HEK293 (cell line): ENCODE measurements at regions not wholly inside any gene's neighbourhood (a gene's known extent, or its start where the extent isn't known, plus 50 kb on each side); places are given as distances from the start of the nearest gene placed in this dataset.
A peak's percentile ranks its signal among the peaks of the same experiment; 100 is the strongest.

Experiments used
- CTCF ChIA-PET: fragments of 350-600 bp; formaldehyde crosslinking; extraction: SDS; loops from one replicate; lab custom pipeline; 2021; ENCODE audit warnings: antibody characterized with exemption; lab: Yijun Ruan, JAX
- POLR2A ChIA-PET: fragments of 300-600 bp; formaldehyde crosslinking; extraction: SDS; loops from one replicate; lab custom pipeline; 2020; ENCODE audit warnings: antibody characterized with exemption, inconsistent platforms; lab: Yijun Ruan, JAX
- H3K27ac ChIP-seq: fragments of 200-500 bp; sonication (Bioruptor generic); 2 replicates; pipeline ENCODE4 v1.5.1; 2014; ENCODE audit warnings: low read depth, low read length, control low read depth, inconsistent platforms; ENCODE audit errors: extremely low read depth
- H3K36me3 ChIP-seq, 2 experiments: fragments of 200-500 bp in 1 of 2; sonication (Bioruptor generic) in 1 of 2; 1 replicate in 1 of 2; 2 replicates in 1 of 2; pipeline ENCODE4 v1.5.1; 2014 to 2017; ENCODE audit warnings: inconsistent platforms in 2 of 2, low read length in 2 of 2; ENCODE audit not compliant: control insufficient read depth in 2 of 2, insufficient read depth in 1 of 2
- H3K4me1 ChIP-seq: fragments of 200-500 bp; sonication (Bioruptor generic); 2 replicates; pipeline ENCODE4 v1.5.1; 2014; ENCODE audit warnings: mild to moderate bottlenecking, low read length, inconsistent platforms; ENCODE audit not compliant: control insufficient read depth, insufficient read depth
- H3K4me3 ChIP-seq: 2 replicates; pipeline ENCODE4 v1.5.1; 2011; ENCODE audit warnings: low read depth, mild to moderate bottlenecking, control low read depth, low read length, moderate library complexity
- H3K9me3 ChIP-seq: fragments of 200-500 bp; sonication (Bioruptor generic); 2 replicates; pipeline ENCODE4 v1.5.1; 2014; ENCODE audit warnings: low read depth, low read length, inconsistent platforms; ENCODE audit not compliant: control insufficient read depth, insufficient read depth
- GFI1B ChIP-seq: fragments of 450-650 bp; formaldehyde crosslinking; IDR thresholded peaks from 2 replicates; pipeline ENCODE4 v1.5.1; 2016; ENCODE audit warnings: missing biosample characterization, missing genetic modification characterization
- HOXD13 ChIP-seq: sonication (generic); formaldehyde crosslinking; IDR thresholded peaks from 2 replicates; pipeline ENCODE4 v1.8.0; 2022; ENCODE audit warnings: missing genetic modification reagents, borderline replicate concordance
- KLF1 ChIP-seq: fragments of 450-650 bp; formaldehyde crosslinking; IDR thresholded peaks from 2 replicates; pipeline ENCODE4 v1.5.1; 2016; ENCODE audit warnings: missing biosample characterization, missing genetic modification characterization
- KLF16 ChIP-seq: fragments of 450-650 bp; formaldehyde crosslinking; IDR thresholded peaks from 2 replicates; pipeline ENCODE4 v1.5.1; 2017; ENCODE audit warnings: missing biosample characterization, missing genetic modification characterization
- REPIN1 ChIP-seq: fragments of 450-650 bp; formaldehyde crosslinking; IDR thresholded peaks from 2 replicates; pipeline ENCODE4 v1.5.1; 2017; ENCODE audit warnings: missing biosample characterization, missing genetic modification characterization, low read depth
- SALL2 ChIP-seq: fragments of 450-650 bp; formaldehyde crosslinking; IDR thresholded peaks from 2 replicates; pipeline ENCODE4 v1.5.0; 2017; ENCODE audit warnings: missing biosample characterization, mild to moderate bottlenecking, missing genetic modification characterization, borderline replicate concordance
- YY1 ChIP-seq: fragments of 450-650 bp; formaldehyde crosslinking; IDR thresholded peaks from 2 replicates; pipeline ENCODE4 v1.5.1; 2018; ENCODE audit warnings: missing biosample characterization, missing genetic modification characterization
- ZBTB21 ChIP-seq: fragments of 450-650 bp; formaldehyde crosslinking; IDR thresholded peaks from 2 replicates; pipeline ENCODE4 v1.5.1; 2017; ENCODE audit warnings: missing biosample characterization, missing genetic modification characterization
- ZFP3 ChIP-seq: fragments of 450-650 bp; formaldehyde crosslinking; IDR thresholded peaks from 2 replicates; pipeline ENCODE4 v1.5.1; 2016; ENCODE audit warnings: low read depth, missing biosample characterization, missing genetic modification characterization
- ZNF202 ChIP-seq: fragments of 450-650 bp; formaldehyde crosslinking; IDR thresholded peaks from 2 replicates; pipeline ENCODE4 v1.5.1; 2016; ENCODE audit warnings: missing biosample characterization, missing genetic modification characterization, borderline replicate concordance
- ZNF350 ChIP-seq: fragments of 450-650 bp; formaldehyde crosslinking; IDR thresholded peaks from 2 replicates; pipeline ENCODE4 v1.5.0; 2017; ENCODE audit warnings: missing biosample characterization, mild to moderate bottlenecking, missing genetic modification characterization
- ZNF423 ChIP-seq: fragments of 450-650 bp; formaldehyde crosslinking; IDR thresholded peaks from 2 replicates; pipeline ENCODE4 v1.5.1; 2016; ENCODE audit warnings: missing biosample characterization, missing genetic modification characterization
- ZNF555 ChIP-seq: fragments of 450-650 bp; formaldehyde crosslinking; conservative IDR thresholded peaks from 2 replicates; pipeline ENCODE4 v1.5.1; 2017; ENCODE audit warnings: missing biosample characterization, mild to moderate bottlenecking, missing genetic modification characterization, inconsistent platforms
- ZNF600 ChIP-seq: fragments of 450-650 bp; formaldehyde crosslinking; IDR thresholded peaks from 2 replicates; pipeline ENCODE4 v1.5.1; 2016; ENCODE audit warnings: missing biosample characterization, missing genetic modification characterization
- ZNF660 ChIP-seq: fragments of 450-650 bp; IDR thresholded peaks from 2 replicates; pipeline ENCODE4 v1.5.1; 2018; ENCODE audit warnings: missing biosample characterization, mild to moderate bottlenecking, missing genetic modification characterization
- ZNF707 ChIP-seq: fragments of 450-650 bp; formaldehyde crosslinking; IDR thresholded peaks from 2 replicates; pipeline ENCODE4 v1.5.1; 2016; ENCODE audit warnings: missing biosample characterization, missing genetic modification characterization
- TF ChIP-seq, protein P1 (sequence below): fragments of 450-650 bp; formaldehyde crosslinking; IDR thresholded peaks from 2 replicates; pipeline ENCODE4 v1.5.1; 2016; ENCODE audit warnings: missing biosample characterization, missing genetic modification characterization
- TF ChIP-seq, protein P2 (sequence below): fragments of 450-650 bp; formaldehyde crosslinking; conservative IDR thresholded peaks from 2 replicates; pipeline ENCODE4 v1.5.1; 2016; ENCODE audit warnings: low read depth, missing biosample characterization, missing genetic modification characterization
- TF ChIP-seq, protein P3 (sequence below): fragments of 450-650 bp; formaldehyde crosslinking; IDR thresholded peaks from 2 replicates; pipeline ENCODE4 v1.5.1; 2016; ENCODE audit warnings: missing biosample characterization, missing genetic modification characterization, borderline replicate concordance
- TF ChIP-seq, protein P4 (sequence below): fragments of 450-650 bp; formaldehyde crosslinking; IDR thresholded peaks from 2 replicates; pipeline ENCODE4 v1.5.1; 2016; ENCODE audit warnings: missing biosample characterization, missing genetic modification characterization
- TF ChIP-seq, protein P5 (sequence below): fragments of 450-650 bp; formaldehyde crosslinking; IDR thresholded peaks from 2 replicates; pipeline ENCODE4 v1.5.1; 2016; ENCODE audit warnings: missing biosample characterization, missing genetic modification characterization, borderline replicate concordance

DNA sequence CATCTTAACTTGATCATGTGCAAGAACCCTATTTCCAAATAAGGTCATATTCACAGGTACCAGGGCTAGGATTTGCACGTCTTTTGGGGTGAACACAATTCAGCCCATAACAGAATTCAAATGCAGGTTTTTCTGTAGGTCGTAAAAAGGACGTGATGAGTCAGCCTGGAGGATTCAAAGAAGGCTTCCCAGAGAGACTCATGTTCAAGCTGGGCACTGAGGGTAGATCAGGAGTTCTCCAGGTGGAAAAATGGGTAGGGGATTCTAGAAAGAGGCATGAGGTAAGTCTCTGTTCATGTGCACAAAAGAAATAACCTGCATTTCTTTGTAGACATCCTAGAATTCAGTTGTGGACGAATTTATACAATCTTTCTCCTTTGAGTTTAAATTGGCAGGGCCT, 160.4 kb downstream of the RPS24 start:
- no peak for TF ChIP-seq ZNF350 (tag by site-specific recombination)
- TF ChIP-seq ZFP3 (tag by site-specific recombination): peak; percentile 56; the same call in 1 of the 2 replicates
- Histone ChIP-seq H3K9me3 (no peaks in the 10 kb centered on the region), H3K27ac (no peak overlapping the region), H3K4me3 (no peak overlapping the region), H3K4me1 (peaks cover 11% of the 10 kb centered on the region), H3K36me3 (no peaks in the 10 kb centered on the region)
- ChIA-PET CTCF (interaction anchor here (0.6 kb wide), 3 partner anchors 143 to 164 kb away, joined by 3 read pairs; no protein-coding TSS in a partner anchor), POLR2A (no interaction called here)

DNA sequence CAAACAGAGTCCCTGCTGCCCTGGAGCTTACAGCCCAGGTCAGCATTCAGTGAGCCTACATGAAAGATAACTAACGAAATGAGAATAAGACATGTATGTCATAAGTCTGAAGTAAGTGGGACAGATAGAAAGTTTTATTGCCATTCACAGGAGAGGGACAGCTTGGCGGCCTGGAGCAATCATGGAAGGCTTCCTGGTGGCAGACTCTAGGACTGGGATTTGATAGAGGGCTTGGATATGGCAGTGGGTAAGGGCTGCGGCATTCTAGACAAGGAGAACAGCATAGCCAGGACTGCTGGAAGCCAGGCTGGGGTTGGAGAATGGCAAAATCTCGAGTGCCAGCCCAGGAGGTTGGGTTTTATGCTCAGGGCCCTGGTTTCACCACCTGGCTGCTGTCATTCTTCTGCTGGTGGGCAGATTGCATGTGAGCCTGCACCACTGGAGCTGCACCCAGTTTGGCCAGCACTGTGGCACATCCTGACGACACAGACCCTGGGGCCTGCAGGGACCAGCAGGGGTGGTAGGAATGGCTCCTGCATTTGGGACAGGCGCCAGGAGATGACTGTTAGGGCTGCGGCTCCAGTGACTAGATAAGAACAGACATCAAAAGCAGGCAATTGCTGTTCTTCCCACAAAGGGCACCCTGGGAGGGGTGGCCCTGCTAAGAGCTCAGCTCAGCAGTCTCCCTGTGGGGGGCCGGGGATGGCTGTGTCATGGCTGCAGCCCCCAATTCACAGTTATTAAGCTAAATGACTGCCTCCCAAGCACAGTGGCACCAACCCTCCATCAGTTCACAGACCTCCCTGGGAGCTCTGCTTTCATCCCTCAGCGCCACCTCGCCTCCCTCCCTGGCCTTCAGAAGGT, 161.1 kb downstream of the RPS24 start:
- Histone ChIP-seq H3K4me3 (no peak overlapping the region), H3K4me1 (peaks cover 18% of the 10 kb centered on the region), H3K36me3 (no peaks in the 10 kb centered on the region), H3K9me3 (no peaks in the 10 kb centered on the region), H3K27ac (no peak overlapping the region)
- ChIA-PET POLR2A (no interaction called here), CTCF (interaction anchor here (0.5 to 0.6 kb wide), 3 partner anchors 28 to 472 kb away, joined by 3 read pairs; no protein-coding TSS in a partner anchor)
- TF ChIP-seq ZNF555 (tag by site-specific recombination): no peak
- TF ChIP-seq, protein P1, sequence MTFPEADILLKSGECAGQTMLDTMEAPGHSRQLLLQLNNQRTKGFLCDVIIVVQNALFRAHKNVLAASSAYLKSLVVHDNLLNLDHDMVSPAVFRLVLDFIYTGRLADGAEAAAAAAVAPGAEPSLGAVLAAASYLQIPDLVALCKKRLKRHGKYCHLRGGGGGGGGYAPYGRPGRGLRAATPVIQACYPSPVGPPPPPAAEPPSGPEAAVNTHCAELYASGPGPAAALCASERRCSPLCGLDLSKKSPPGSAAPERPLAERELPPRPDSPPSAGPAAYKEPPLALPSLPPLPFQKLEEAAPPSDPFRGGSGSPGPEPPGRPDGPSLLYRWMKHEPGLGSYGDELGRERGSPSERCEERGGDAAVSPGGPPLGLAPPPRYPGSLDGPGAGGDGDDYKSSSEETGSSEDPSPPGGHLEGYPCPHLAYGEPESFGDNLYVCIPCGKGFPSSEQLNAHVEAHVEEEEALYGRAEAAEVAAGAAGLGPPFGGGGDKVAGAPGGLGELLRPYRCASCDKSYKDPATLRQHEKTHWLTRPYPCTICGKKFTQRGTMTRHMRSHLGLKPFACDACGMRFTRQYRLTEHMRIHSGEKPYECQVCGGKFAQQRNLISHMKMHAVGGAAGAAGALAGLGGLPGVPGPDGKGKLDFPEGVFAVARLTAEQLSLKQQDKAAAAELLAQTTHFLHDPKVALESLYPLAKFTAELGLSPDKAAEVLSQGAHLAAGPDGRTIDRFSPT: no peak
- TF ChIP-seq KLF16: no peak
- TF ChIP-seq, protein P2, sequence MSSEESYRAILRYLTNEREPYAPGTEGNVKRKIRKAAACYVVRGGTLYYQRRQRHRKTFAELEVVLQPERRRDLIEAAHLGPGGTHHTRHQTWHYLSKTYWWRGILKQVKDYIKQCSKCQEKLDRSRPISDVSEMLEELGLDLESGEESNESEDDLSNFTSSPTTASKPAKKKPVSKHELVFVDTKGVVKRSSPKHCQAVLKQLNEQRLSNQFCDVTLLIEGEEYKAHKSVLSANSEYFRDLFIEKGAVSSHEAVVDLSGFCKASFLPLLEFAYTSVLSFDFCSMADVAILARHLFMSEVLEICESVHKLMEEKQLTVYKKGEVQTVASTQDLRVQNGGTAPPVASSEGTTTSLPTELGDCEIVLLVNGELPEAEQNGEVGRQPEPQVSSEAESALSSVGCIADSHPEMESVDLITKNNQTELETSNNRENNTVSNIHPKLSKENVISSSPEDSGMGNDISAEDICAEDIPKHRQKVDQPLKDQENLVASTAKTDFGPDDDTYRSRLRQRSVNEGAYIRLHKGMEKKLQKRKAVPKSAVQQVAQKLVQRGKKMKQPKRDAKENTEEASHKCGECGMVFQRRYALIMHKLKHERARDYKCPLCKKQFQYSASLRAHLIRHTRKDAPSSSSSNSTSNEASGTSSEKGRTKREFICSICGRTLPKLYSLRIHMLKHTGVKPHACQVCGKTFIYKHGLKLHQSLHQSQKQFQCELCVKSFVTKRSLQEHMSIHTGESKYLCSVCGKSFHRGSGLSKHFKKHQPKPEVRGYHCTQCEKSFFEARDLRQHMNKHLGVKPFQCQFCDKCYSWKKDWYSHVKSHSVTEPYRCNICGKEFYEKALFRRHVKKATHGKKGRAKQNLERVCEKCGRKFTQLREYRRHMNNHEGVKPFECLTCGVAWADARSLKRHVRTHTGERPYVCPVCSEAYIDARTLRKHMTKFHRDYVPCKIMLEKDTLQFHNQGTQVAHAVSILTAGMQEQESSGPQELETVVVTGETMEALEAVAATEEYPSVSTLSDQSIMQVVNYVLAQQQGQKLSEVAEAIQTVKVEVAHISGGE (tag by site-specific recombination): no peak
- TF ChIP-seq HOXD13 (CRISPR knock-in tag): no peak
- no peak for TF ChIP-seq REPIN1 (tag by site-specific recombination)
- TF ChIP-seq ZNF423 (tag by site-specific recombination): 0 out of 2 replicates have a peak, but pooled peaks have one; percentile 44
- no peak for TF ChIP-seq ZNF350 (tag by site-specific recombination)
- TF ChIP-seq ZNF660 (tag by site-specific recombination): no peak
- TF ChIP-seq ZNF202 (tag by site-specific recombination): no peak
- no peak for TF ChIP-seq GFI1B
- TF ChIP-seq, protein P3, sequence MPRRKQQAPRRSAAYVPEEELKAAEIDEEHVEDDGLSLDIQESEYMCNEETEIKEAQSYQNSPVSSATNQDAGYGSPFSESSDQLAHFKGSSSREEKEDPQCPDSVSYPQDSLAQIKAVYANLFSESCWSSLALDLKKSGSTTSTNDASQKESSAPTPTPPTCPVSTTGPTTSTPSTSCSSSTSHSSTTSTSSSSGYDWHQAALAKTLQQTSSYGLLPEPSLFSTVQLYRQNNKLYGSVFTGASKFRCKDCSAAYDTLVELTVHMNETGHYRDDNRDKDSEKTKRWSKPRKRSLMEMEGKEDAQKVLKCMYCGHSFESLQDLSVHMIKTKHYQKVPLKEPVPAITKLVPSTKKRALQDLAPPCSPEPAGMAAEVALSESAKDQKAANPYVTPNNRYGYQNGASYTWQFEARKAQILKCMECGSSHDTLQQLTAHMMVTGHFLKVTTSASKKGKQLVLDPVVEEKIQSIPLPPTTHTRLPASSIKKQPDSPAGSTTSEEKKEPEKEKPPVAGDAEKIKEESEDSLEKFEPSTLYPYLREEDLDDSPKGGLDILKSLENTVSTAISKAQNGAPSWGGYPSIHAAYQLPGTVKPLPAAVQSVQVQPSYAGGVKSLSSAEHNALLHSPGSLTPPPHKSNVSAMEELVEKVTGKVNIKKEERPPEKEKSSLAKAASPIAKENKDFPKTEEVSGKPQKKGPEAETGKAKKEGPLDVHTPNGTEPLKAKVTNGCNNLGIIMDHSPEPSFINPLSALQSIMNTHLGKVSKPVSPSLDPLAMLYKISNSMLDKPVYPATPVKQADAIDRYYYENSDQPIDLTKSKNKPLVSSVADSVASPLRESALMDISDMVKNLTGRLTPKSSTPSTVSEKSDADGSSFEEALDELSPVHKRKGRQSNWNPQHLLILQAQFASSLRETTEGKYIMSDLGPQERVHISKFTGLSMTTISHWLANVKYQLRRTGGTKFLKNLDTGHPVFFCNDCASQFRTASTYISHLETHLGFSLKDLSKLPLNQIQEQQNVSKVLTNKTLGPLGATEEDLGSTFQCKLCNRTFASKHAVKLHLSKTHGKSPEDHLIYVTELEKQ (tag by site-specific recombination): no peak
- no peak for TF ChIP-seq ZBTB21 (tag by site-specific recombination)
- TF ChIP-seq SALL2: no peak
- TF ChIP-seq YY1: no peak
- no peak for TF ChIP-seq ZNF600
- no peak for TF ChIP-seq KLF1 (tag by site-specific recombination)
- no peak for TF ChIP-seq ZNF707
- TF ChIP-seq, protein P4, sequence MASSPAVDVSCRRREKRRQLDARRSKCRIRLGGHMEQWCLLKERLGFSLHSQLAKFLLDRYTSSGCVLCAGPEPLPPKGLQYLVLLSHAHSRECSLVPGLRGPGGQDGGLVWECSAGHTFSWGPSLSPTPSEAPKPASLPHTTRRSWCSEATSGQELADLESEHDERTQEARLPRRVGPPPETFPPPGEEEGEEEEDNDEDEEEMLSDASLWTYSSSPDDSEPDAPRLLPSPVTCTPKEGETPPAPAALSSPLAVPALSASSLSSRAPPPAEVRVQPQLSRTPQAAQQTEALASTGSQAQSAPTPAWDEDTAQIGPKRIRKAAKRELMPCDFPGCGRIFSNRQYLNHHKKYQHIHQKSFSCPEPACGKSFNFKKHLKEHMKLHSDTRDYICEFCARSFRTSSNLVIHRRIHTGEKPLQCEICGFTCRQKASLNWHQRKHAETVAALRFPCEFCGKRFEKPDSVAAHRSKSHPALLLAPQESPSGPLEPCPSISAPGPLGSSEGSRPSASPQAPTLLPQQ: no peak
- TF ChIP-seq, protein P5, sequence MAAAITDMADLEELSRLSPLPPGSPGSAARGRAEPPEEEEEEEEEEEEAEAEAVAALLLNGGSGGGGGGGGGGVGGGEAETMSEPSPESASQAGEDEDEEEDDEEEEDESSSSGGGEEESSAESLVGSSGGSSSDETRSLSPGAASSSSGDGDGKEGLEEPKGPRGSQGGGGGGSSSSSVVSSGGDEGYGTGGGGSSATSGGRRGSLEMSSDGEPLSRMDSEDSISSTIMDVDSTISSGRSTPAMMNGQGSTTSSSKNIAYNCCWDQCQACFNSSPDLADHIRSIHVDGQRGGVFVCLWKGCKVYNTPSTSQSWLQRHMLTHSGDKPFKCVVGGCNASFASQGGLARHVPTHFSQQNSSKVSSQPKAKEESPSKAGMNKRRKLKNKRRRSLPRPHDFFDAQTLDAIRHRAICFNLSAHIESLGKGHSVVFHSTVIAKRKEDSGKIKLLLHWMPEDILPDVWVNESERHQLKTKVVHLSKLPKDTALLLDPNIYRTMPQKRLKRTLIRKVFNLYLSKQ (tag by site-specific recombination): no peak
